ENCODE measurements at regions not wholly inside any gene's neighbourhood (a gene's known extent, or its start where the extent isn't known, plus 50 kb on each side); places are given as distances from the start of the nearest gene placed in this dataset.
"Not testable (repeated sequence)": the region's sequence is repeated elsewhere in the genome, so short reads cannot be mapped to it uniquely, and the experiment has no call there.

DNA sequence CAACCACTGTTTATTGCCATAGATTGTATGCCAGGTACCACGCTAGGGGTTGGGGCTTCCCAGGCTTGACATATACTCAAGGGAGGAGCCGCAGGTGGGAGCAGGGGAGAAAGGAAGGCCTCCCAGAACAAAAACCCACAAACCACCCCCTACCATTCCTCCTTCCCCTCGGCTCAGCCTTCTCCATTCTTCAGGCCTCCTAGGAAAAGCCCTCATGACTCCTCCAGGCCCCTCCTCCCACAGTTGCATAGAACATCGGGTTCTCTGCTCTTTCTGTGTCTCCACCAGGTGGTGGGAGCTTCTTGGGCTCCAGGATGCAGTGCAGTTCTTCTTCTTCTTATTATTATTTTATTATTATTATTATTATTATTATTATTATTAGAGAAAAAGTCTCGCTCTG lies 80.3 kb downstream of the ZFP36L2 start:
- no peak for DNase-seq

DNA sequence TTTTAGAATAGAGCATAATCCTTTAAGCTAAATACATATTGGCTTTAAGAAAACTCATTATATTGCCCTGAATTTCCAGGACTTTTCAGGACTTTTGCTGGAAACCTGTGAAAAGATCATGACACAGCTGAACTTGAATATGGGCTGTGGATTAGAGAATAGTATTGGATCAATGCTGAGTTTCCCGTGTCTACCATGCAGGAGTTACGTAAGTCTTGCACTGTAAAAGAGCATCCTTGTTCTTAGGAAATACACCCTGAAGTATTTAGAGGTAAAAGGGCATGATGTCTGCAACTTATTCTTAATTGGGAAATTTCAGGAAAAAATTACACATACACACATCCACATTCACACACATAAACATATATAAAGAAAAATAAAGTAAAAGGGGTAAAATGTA lies 82.1 kb downstream of the ZFP36L2 start:
- no peak for DNase-seq

DNA sequence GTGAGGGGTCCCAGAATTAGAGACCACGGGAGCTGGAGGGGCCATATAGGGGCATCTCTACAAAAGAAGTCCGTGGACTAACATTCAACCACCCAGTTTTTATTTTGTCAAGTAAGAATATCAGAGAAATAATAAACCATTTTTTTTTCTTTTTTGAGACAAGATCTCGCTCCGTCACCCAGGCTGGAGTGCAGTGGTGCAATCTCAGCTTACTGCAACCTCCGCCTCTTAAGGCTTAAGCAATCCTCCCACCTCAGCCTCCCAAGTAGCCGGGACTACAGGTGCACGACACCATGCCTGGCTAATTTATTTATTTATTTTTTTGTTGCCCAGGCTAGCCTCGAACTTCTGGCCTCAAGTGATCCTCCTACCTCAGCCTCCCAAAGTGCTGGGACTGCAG lies 82.7 kb downstream of the ZFP36L2 start:
- DNase-seq = no peak

DNA sequence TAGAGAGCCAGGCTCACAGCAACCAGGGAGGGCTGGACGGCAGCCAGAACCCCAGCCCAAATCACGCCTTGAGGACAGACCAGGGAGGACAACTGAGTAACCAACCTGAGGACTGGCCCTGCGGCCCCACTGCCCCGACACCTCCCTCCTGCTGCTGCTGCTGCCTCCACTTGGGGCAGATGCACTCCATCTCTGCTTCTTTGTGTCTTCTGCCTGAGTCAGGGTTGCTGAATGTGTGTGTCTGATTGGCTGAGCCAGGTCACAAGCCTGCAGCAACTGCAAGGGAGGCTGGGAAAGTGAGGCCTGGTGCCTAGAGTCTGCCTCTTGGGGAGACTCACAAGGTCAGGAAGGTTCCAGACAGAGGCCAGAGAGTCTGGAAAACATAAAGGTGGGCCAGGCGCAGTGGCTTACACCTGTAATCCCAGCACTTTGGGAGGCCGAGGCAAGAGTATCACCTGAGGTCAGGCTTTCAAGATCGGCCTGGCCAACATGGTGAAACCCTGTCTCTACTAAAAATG lies 83.4 kb downstream of the ZFP36L2 start:
- no peak for DNase-seq

- not testable (repeated sequence) for DNase-seq
Measured at GRCh38 chr2:43141636-43142151, 84.7 kb downstream of the ZFP36L2 start.

DNA sequence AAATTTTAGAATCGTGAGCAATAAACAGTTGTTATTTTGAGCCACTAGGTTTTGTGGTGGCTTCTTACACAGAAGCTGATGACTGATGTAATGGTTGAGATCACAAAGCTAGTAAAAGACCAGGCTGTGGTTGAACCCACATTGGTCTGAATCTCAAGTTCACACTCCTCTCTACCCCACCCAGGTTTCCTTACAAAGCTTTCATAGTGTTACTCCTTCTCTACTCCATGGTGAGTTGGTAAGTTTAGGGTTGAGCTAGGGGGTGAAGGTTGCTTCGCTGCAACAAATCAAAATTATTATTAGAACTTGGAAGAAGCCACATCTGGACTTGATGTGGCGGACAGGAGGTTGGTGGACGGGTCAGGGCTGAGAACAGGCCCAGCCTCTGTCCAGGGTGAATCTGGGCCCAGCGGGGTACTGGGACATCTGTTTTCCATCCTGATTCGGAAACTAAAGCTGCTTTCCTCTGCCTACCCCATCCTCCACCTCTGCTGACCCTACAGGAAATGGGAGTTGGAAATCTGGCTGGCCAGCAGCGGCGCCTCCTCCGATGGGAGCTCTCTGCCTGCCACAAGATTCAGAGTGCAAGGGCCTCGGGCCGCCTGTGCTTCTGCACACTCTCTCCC lies 86.3 kb downstream of the ZFP36L2 start:
- peak; percentile 84 for DNase-seq

DNA sequence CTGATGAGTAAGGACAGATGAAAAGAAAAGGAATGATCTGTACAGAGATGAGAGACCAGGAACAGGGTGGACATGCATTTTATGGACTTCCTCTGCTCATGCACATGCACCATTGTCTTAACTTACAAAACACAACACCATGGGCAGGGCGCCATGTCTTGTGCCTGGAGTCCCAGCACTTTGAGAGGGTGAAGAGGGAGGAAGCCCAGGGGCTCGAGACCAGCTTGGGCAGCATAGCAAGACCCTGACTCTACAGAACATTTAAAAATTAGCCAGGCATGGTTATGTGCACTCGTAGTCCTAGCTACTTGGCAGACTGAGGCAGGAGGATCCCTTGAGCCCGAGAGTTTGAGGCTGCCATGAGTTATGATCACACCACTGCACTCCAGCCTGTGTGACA lies 86.9 kb downstream of the ZFP36L2 start:
- no peak for DNase-seq

DNA sequence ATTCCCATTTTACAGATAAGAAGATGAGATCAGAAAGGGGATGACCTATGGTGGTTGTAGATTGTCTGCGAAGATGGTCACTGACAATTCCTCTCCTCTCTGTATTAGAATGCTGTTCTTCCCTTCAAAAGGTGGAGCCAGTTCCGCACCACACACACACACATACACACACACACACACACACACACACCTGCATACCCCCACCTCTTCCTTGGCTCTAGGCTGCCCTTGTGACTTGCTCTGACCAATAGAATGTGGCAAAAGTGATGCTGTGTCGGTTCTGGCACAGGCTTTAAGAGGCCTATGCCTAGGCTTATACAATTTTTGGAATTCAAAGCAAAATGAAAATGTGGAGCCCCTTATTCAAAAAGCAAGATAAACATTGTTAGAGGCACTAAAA lies 88.0 kb downstream of the ZFP36L2 start:
- DNase-seq = no peak

- peak; percentile 93 for DNase-seq
Measured at GRCh38 chr2:43136876-43137275, 89.5 kb downstream of the ZFP36L2 start.

DNA sequence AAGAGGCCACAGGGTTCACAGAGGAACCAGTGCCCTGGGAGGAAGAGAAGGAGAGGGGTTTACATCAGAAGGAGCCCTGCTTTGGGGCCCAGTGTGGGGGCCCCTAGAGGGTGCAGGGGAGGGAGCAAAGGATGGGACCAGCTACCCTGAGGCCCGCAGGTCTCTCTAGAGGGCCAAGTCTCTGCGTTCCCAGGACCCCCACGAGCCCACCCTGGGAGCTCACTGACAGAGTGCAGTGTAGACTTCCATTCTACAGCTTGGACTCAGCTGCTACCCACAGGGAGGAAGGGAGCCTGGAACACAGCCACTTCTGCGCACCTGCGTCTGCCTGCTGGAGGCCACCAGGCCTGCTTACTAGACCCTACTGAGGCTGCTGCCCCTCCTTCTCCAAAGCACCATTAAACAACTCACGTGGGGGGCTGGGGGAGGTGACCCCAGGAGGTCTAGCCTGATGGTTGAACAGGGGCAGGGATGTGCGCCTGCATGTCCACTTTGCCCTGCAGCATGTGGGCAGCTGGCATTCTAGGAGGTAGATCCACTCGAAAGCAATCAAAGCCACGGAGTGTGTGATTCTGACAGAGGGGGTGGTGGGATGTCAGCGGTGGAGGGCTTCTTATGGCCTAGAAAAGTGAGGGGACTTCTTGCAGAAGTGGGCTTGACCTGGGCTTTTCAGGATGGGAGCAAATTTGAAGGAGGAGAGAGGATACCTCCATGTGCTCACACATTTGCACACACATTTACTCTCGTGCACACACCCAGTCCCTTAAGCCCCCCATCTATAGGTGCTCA lies 90.2 kb downstream of the ZFP36L2 start:
- DNase-seq = no peak

DNA sequence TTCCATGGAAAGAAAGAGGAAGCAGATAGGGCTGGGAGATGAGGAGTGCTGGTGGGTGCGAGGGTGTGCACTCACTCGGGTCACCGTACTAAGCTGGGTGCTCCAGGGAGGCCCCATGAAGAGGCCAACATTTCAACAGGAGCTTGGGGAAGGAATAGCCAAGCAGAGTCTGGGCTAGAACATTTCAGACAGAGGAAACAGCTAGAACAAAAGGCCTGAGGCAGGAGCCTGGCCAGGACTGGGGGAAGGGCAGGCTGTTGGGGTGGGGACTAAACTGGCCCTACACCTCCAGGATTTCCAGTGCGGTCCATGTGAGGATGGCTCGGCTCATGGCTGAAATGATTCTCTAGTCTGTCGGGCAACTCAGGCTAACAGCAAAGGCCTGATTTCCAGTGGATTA lies 90.8 kb downstream of the ZFP36L2 start:
- no peak for DNase-seq

GRCh38 chr2:43134571-43134889 lies 91.9 kb downstream of the ZFP36L2 start:
- DNase-seq = no peak

DNA sequence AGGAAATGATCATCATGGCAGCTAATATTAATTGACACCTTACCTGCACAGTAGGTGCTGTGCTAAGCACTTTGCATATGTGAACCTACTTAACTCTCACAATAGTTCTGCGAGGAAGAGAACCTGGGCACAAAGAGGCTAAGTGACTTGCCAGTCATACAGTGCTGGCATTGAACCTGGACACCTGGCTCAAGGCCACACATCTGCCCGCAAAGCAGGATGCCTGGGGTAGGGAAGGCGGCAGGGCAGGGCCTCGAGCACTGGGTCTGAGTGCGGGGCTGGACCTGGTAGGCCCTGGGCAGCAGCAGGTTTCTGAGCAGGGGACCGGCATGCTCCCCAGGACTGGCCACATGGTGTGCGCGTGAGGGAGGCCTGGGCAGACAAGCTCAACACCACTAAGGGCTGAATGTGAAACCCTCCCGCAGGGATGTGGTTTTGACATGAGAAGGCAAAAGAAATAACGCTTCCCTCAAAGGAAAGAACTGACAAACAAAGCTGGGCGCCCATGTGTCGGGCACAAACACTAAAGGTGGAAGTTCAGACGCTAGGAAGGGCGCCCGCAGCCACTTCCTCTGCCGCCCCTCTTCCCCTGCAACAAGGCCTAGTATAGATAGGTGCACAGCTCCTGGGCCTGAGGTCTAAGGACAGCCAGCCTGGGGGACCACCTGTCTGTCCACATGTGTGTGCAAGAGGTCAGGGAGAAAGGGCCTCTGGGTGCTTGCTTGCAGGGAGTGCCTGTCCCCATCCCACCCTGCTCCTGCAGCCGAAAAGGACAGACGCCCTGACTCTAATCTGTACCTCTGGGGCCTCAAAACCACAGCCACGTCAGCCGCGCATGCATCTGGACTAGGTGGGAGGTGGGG lies 92.5 kb downstream of the ZFP36L2 start:
- DNase-seq = peak; percentile 79

- no peak for DNase-seq
Measured at GRCh38 chr2:43133336-43133707, 93.1 kb downstream of the ZFP36L2 start.

DNA sequence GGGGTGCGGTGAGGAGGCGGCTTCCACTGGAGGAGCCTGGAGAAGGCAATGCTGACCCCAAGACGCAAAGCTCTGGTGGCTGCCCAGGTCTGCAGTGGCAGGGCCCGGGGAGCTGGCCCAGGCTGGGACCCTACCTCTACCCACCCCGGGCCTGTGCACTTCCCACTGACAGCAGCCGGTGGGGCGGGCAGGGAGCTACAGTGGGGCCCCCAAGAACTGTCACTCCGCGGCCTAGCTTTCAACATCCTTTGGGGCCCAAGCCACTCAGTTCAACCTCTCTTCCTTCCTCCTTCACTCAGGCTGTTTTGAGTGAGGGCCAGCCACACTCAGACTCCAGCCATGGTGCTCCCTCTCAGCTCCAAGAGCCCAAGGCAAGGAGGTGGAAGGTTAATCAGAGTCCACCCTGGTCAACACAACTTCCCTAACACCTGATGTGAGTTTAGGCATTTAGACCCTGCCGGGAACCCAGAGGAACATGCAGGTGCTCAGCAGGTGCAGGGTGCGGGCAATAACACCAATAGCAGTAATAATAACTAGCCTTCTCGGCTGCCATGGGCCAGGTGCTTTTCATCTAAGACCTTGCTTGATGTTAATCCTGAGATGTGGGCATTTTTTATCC lies 93.6 kb downstream of the ZFP36L2 start:
- peak; percentile 18 for DNase-seq

- DNase-seq = no peak
Measured at GRCh38 chr2:43131890-43132682, 94.3 kb downstream of the ZFP36L2 start.

- peak; percentile 94 for DNase-seq
Measured at GRCh38 chr2:43131051-43131889, 95.1 kb downstream of the ZFP36L2 start.

DNA sequence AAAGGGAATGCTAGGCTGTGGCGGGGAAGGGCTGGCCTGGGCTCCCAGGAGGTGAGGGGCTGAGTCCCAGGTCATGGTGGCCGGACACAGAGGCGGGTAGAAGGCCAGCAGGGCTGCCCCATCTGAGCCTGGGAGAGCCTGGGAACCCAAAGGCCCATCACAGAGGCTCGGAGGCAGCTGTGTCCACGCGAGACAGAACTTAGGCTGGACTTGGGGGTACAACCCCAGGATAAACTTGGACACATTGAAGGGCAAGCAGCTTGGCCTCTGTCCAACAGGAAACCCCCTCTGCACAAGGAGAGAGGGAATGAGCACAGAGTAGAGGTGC lies 95.9 kb downstream of the ZFP36L2 start:
- no peak for DNase-seq

- DNase-seq = peak; percentile 48
Measured at GRCh38 chr2:43129676-43130547, 96.5 kb downstream of the ZFP36L2 start.

DNA sequence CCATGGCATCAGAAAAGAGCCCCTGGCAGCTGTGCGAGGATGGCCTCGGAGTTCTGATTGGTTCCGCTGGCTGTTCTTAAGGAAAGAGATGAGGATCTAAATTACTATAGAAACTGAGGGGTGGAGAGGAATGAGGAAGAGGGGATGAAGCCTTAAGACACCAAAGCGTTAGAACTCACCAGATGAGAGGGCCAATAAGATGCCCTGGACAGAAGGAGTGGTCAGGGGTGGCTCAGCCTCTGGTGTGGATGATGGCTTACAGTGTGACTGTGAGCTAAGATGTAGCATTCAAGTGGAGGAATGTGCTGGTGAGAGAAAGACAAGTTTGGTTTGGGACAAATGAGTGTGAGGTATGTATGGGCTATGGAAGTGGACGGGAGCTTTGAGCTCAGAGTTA lies 97.8 kb downstream of the ZFP36L2 start:
- no peak for DNase-seq
